ENCODE measurements at regions not wholly inside any gene's neighbourhood (a gene's known extent, or its start where the extent isn't known, plus 50 kb on each side); places are given as distances from the start of the nearest gene placed in this dataset.
"Not testable (repeated sequence)": the region's sequence is repeated elsewhere in the genome, so short reads cannot be mapped to it uniquely, and the experiment has no call there.

DNA sequence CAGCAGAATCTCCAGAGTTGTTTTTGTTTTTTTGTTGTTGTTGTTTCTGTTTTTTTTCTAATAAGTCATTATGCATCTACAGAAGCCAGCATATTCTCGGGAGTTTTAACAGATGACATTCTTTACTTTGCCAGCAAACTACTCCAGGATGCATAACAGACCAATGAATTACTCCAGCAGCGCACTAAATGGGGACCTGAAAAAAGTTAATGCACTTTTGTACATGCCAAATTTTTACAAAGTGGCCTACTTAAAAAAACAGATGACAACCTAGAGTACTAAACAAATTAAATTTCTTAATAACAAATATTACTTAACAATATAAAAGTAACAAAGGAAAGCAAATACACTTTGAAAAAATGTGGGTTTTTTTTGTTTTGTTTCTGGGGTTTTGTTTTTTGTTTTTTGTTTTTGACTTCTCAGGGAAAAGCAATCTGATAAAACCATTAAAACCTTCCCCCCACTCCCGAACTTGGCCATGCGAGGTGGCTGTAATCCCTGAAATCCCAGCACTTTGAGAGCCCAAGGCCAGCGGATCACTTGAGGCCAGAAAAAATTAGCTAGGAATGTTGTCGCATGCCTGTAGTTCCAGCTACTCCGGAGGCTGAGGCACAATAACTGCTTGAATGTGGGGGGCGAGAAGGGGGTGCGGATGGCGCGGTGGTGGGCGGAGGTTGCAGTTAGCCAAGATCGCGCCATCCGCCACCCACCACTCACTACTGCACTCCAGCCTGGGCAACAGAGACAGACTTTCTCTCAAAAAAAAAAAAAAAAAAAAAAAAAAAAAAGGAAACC, 352.4 kb downstream of the CETN3 start:
- DNase-seq (ENCODE audit: low read depth), result no peak

GRCh38 chr5:90055831-90056328, 353.7 kb downstream of the CETN3 start:
- no peak for DNase-seq (ENCODE audit: low read depth)

- no peak for DNase-seq (ENCODE audit: low read depth)
These were observed 354.9 kb downstream of the CETN3 start for GRCh38 chr5:90054612-90055011.

- no peak for DNase-seq (ENCODE audit: low read depth)
These were observed 357.8 kb downstream of the CETN3 start for GRCh38 chr5:90051756-90052155.

- DNase-seq (ENCODE audit: low read depth), result no peak
These were observed 359.5 kb downstream of the CETN3 start for GRCh38 chr5:90050103-90050502.

DNA sequence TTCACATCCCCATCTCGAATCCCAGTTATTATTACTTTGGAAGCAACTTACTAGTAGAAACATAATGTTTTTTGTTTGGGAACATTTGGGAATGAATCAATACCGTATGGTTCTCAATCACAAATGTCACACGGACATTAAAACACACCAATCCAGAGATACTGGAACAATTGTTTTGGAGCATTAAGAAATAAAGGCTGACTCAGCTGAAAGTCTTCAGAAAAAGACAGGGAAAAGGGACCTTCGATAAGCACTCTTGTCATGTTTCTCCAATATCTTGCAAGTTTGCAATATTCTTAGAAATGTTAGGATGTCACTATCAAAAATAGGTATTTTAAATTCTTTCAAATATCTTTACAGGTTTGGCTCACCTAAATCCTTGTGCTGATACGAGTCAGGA, 362.4 kb downstream of the CETN3 start:
- no peak for DNase-seq (ENCODE audit: low read depth)

DNA sequence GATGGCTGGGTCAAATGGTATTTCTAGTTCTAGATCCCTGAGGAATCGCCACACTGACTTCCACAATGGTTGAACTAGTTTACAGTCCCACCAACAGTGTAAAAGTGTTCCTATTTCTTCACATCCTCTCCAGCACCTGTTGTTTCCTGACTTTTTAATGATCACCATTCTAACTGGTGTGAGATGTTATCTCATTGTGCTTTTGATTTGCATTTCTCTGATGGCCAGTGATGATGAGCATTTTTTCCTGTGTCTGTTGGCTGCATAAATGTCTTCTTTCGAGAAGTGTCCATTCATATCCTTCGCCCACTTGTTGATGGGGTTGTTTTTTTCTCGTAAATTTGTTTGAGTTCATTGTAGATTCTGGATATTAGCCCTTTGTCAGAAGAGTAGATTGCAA, 369.5 kb downstream of the CETN3 start:
- not testable (repeated sequence) for DNase-seq (ENCODE audit: low read depth)

DNA sequence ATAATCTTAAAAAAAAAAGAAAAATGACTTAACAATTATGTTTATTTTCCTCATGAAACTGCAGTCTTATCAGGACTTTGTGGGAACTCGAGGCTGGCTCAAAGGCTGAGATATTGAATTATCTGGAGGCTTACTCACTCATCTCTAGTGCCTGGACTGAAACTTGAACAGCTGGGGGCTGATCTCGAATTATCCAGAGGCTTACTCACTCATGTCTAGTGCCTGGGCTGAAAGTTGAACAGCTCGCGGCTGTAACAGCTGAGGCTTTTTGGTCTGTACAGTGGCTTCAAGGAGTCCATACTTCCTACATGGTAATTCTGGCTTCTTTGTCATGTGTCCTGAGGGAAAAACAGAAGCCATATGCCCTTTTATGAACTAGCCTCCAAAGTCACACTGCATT, 371.9 kb downstream of the CETN3 start:
- DNase-seq (ENCODE audit: low read depth), result no peak

DNA sequence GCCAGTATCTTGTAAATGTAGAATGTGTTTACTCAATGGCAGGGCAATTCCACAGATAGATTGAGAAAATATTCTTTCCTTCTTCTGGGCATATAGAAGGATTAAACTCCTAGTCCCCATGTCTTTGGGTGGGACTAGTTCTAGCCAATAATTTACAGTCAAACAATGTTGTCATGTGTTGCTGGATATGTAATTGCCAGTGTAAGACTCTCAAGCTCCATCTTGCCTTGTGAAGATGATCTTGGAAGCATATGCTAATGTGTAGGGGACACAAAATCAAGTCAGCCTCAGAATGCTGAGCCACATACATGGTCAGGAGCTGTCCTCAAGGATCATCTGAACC, 386.9 kb downstream of the CETN3 start:
- no peak for DNase-seq (ENCODE audit: low read depth)

DNA sequence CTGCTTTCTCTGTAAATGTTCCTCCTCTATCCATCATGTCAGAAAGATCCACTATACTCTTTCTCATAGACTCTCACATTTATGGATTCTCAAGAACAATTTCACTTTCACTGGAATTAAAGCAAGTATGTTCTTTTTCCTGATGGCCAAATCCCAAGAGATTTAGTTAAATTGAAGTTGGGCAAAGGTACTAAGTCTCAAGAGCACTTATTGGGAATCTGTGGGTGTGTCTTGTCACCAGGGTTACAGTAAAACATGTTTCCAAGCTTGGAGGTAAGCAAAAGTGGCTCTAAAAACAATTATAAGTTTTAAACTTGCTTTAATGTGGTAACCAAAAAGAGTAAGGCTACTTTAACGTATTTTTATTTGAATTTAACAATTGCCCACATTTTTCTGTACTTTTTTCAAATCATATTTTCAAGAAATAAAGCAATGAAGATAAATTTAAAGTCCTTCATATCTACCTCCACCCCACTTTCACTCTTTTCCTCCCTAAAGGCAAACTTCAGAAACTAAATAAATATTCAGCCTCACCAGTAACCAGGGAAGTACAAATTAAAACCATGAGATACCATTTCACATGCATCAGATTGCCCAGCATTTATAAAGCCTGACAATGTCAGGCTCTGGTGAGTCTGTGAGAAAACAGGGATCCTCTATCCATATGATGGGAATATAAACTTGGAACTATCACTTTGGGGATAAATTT, 387.4 kb downstream of the CETN3 start:
- DNase-seq (ENCODE audit: low read depth), result no peak

GRCh38 chr5:90020575-90021538, 388.7 kb downstream of the CETN3 start:
- peak; percentile 92 for DNase-seq (ENCODE audit: low read depth)

DNA sequence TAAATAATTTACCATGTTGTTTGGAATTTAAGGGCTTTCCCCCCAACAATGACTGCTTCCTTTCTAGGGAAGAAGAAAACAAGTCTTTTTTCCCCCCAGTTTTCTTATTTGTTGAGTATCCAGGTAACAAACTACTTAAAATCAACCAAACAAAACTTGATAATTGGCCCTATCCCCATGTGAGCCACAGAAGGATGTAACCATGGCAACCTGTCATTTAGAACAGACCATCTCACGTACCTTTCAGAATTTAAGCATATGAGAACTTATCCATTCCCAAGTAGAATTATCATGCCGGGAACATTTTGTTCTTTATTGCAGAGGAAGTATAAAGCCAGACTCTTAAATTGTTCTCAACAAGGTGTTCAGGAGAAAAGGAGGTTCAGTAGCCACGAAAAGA, 392.3 kb downstream of the CETN3 start:
- DNase-seq (ENCODE audit: low read depth), result no peak

DNA sequence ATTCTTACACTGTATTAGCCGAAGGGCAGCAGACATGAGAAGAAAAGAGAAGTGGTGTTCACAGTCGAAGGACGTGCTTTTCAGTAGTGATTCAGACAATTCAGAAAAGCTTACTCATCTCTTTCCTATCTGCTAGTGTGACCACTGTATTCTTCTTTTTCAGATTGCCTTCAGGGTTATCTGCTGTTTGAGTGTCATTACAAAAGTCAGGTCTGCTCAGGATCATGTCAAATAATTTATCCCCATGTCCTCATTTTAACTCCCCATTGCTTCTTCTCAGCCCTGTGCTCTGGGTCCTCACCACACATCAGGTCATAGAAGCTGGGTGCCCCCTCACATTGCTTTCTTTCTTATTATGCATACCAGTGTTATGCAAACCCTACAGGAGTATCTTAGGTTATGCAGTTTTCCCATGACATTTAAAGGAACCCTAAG, 394.0 kb downstream of the CETN3 start:
- no peak for DNase-seq (ENCODE audit: low read depth)

- DNase-seq (ENCODE audit: low read depth), result no peak
These were observed 395.1 kb downstream of the CETN3 start for GRCh38 chr5:90014420-90014819.

- DNase-seq (ENCODE audit: low read depth), result no peak
These were observed 409.2 kb downstream of the CETN3 start for GRCh38 chr5:90000351-90000750.

- DNase-seq (ENCODE audit: low read depth), result no peak
These were observed 410.8 kb downstream of the CETN3 start for GRCh38 chr5:89998519-89999305.

- DNase-seq (ENCODE audit: low read depth), result no peak
These were observed 412.7 kb downstream of the CETN3 start for GRCh38 chr5:89996890-89997289.

DNA sequence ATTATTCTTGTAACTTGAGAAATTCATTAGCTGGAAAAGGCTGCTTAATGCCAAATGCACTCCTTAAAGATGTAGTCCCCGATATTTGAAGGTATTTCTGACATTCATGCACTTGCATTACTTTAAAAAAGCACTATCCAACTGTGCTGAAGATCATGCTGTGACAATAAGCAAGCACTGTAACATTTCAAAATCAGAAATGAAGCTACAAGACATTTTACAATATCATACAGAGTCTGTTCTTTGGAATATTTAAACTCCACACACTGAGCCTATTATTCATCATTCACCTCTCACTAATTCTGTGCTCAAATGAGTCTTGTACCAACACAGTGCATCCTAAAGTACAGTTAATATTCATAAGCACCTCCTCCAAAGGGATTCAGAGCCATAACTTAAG, 413.2 kb downstream of the CETN3 start:
- DNase-seq (ENCODE audit: low read depth), result no peak

GRCh38 chr5:89994266-89994665, 415.3 kb downstream of the CETN3 start:
- DNase-seq (ENCODE audit: low read depth), result peak; percentile 54

GRCh38 chr5:89992201-89992600, 417.4 kb downstream of the CETN3 start:
- no peak for DNase-seq (ENCODE audit: low read depth)

GRCh38 chr5:89991592-89991991, 418.0 kb downstream of the CETN3 start:
- no peak for DNase-seq (ENCODE audit: low read depth)

GRCh38 chr5:89989776-89990175, 419.8 kb downstream of the CETN3 start:
- DNase-seq (ENCODE audit: low read depth), result no peak

Data from stromal cell of bone marrow (primary cell).